Mesenchymal stem cell (in vitro differentiated cells and primary cell): ENCODE measurements at regions not wholly inside any gene's neighbourhood (a gene's known extent, or its start where the extent isn't known, plus 50 kb on each side); places are given as distances from the start of the nearest gene placed in this dataset.

ENCODE experiments used
- DNase-seq: peaks from one replicate; pipeline ENCODE4 v3.0.0-alpha.2; 2013
- H2AFZ ChIP-seq: one replicate; pipeline ENCODE4 v1.6.1; 2013; ENCODE audit warnings: low read depth, mild to moderate bottlenecking, control low read depth, inconsistent platforms, low read length, moderate library complexity
- H2AK5ac ChIP-seq: 2 replicates; pipeline ENCODE4 v1.6.1; 2013; ENCODE audit warnings: low read length, moderate library complexity, mild to moderate bottlenecking, inconsistent platforms; ENCODE audit not compliant: severe bottlenecking
- H2BK120ac ChIP-seq: one replicate; pipeline ENCODE4 v1.6.1; 2013; ENCODE audit warnings: low read depth, mild to moderate bottlenecking, inconsistent platforms, low read length, moderate library complexity
- H2BK12ac ChIP-seq, 2 experiments: one replicate each; pipeline ENCODE4 v1.6.1; 2013; ENCODE audit warnings: inconsistent platforms in 2 of 2, low read length in 2 of 2, mild to moderate bottlenecking in 2 of 2, moderate library complexity in 2 of 2, control low read depth in 1 of 2
- H2BK15ac ChIP-seq: one replicate; pipeline ENCODE4 v1.6.1; 2013; ENCODE audit warnings: mild to moderate bottlenecking, low read depth, inconsistent platforms; ENCODE audit not compliant: poor library complexity, severe bottlenecking
- H2BK5ac ChIP-seq: 2 replicates; pipeline ENCODE4 v1.6.1; 2013; ENCODE audit warnings: low read depth, mild to moderate bottlenecking, low read length, control low read depth, inconsistent platforms; ENCODE audit not compliant: poor library complexity, severe bottlenecking
- H3K14ac ChIP-seq, 2 experiments: one replicate each; pipeline ENCODE4 v1.6.1; 2013; ENCODE audit warnings: inconsistent platforms in 2 of 2, low read length in 2 of 2, control low read depth in 1 of 2, mild to moderate bottlenecking in 1 of 2, moderate library complexity in 1 of 2
- H3K18ac ChIP-seq, 2 experiments: one replicate each; pipeline ENCODE4 v1.6.1; 2013; ENCODE audit warnings: inconsistent platforms in 2 of 2, low read length in 2 of 2, control low read depth in 1 of 2, low read depth in 1 of 2, mild to moderate bottlenecking in 1 of 2
- H3K23ac ChIP-seq, 2 experiments: one replicate each; pipeline ENCODE4 v1.6.1; 2013; ENCODE audit warnings: inconsistent platforms in 2 of 2, low read length in 2 of 2, mild to moderate bottlenecking in 2 of 2, moderate library complexity in 2 of 2, control low read depth in 1 of 2
- H3K27ac ChIP-seq: 2 replicates; pipeline ENCODE4 v1.5.1; 2013; ENCODE audit warnings: mild to moderate bottlenecking, moderate library complexity, low read length, control low read depth, inconsistent platforms; ENCODE audit not compliant: poor library complexity, severe bottlenecking
- H3K27me3 ChIP-seq, 2 experiments: 2 replicates each; pipeline versions ENCODE4 v1.6.1 to v1.7.0; 2013; ENCODE audit warnings: low read length in 2 of 2, mild to moderate bottlenecking in 2 of 2, moderate library complexity in 2 of 2, control low read depth in 1 of 2, inconsistent platforms in 1 of 2; ENCODE audit not compliant: control insufficient read depth in 1 of 2, insufficient read depth in 1 of 2
- H3K36me3 ChIP-seq, 2 experiments: 2 replicates each; pipeline versions ENCODE4 v1.6.1 to v1.7.0; 2013; ENCODE audit warnings: low read length in 2 of 2, control low read depth in 1 of 2, inconsistent platforms in 1 of 2, low read depth in 1 of 2, mild to moderate bottlenecking in 1 of 2; ENCODE audit not compliant: insufficient read depth in 2 of 2, control insufficient read depth in 1 of 2
- H3K4ac ChIP-seq, 2 experiments: one replicate each; pipeline ENCODE4 v1.6.1; 2013; ENCODE audit warnings: inconsistent platforms in 2 of 2, low read length in 2 of 2, mild to moderate bottlenecking in 2 of 2, moderate library complexity in 2 of 2, control low read depth in 1 of 2, low read depth in 1 of 2
- H3K4me1 ChIP-seq: 2 replicates; pipeline ENCODE4 v1.6.1; 2013; ENCODE audit warnings: low read depth, low read length, control low read depth; ENCODE audit not compliant: control insufficient read depth, insufficient read depth
- H3K4me2 ChIP-seq: 2 replicates; pipeline ENCODE4 v1.6.1; 2013; ENCODE audit warnings: low read length, mild to moderate bottlenecking, inconsistent platforms; ENCODE audit not compliant: poor library complexity, severe bottlenecking
- H3K4me3 ChIP-seq, 2 experiments: 2 replicates each; pipeline versions ENCODE4 v1.5.1 to v1.7.0; 2013; ENCODE audit warnings: low read length in 2 of 2, mild to moderate bottlenecking in 2 of 2, control low read depth in 1 of 2, low read depth in 1 of 2; ENCODE audit not compliant: insufficient read depth in 1 of 2
- H3K79me1 ChIP-seq: replicated peaks from 2 replicates; pipeline ENCODE4 v1.6.1; 2013; ENCODE audit warnings: mild to moderate bottlenecking, control low read depth, low read length, inconsistent platforms; ENCODE audit not compliant: poor library complexity, severe bottlenecking
- H3K9ac ChIP-seq: 2 replicates; pipeline ENCODE4 v1.7.0; 2013; ENCODE audit warnings: mild to moderate bottlenecking, low read length, moderate library complexity
- H3K9me3 ChIP-seq: 2 replicates; pipeline ENCODE4 v1.7.0; 2013; ENCODE audit warnings: mild to moderate bottlenecking, low read length; ENCODE audit not compliant: control insufficient read depth
- H4K8ac ChIP-seq: one replicate; pipeline ENCODE4 v1.6.1; 2013; ENCODE audit warnings: inconsistent platforms, mild to moderate bottlenecking, low read length, moderate library complexity
- H4K91ac ChIP-seq: one replicate; pipeline ENCODE4 v1.6.1; 2013; ENCODE audit warnings: mild to moderate bottlenecking, low read length, inconsistent platforms
- WGBS: methylation state at CpG from one replicate; pipeline ENCODE4 v1.1.7; 2013; ENCODE audit warnings: mixed read lengths; 5-methylcytosine and 5-hydroxymethylcytosine counted together

DNA sequence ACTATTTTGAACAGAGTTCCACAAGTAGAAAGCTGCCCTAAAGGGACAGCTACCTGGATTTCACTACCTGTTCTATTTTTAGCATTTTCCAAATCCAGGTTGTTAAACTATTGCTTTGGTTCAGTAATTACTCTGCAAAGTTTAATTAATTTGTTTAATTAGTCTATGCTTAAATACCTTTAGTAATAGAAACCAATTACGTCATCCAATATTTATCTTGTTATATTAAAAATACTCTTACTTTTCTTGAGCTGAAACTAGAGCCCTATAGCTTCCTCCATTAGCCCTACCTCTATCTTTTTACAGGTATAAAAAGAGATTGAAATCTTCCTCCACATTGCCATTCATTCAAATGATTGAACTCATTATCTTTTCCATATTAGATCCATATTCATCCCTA, 514.6 kb downstream of the DSC3 start:
- H4K91ac ChIP-seq: no peak overlapping the region
- no peak for DNase-seq
- H3K18ac ChIP-seq: no peak overlapping the region
- no peak overlapping the region for H3K4ac ChIP-seq
- H2AK5ac ChIP-seq: no peak overlapping the region
- no peak overlapping the region for H3K14ac ChIP-seq
- no peaks in the 10 kb centered on the region for H3K27me3 ChIP-seq
- H3K4me1 ChIP-seq: no peaks in the 10 kb centered on the region
- H3K4me2 ChIP-seq: no peak overlapping the region
- no peak overlapping the region for H2BK120ac ChIP-seq
- no peaks in the 10 kb centered on the region for H3K79me1 ChIP-seq
- 94% methylated on average over 1 of the region's 1 CpG for WGBS
- no peak overlapping the region for H2AFZ ChIP-seq
- H3K23ac ChIP-seq: no peak overlapping the region
- H2BK5ac ChIP-seq: no peak overlapping the region
- no peak overlapping the region for H2BK12ac ChIP-seq
- no peak overlapping the region for H3K4me3 ChIP-seq
- H3K27ac ChIP-seq: no peak overlapping the region
- peaks cover 10% of the 10 kb centered on the region for H3K9me3 ChIP-seq
- no peaks in the 10 kb centered on the region for H3K36me3 ChIP-seq
- H3K9ac ChIP-seq: no peak overlapping the region
- H2BK15ac ChIP-seq: no peak overlapping the region
- no peak overlapping the region for H4K8ac ChIP-seq

DNA sequence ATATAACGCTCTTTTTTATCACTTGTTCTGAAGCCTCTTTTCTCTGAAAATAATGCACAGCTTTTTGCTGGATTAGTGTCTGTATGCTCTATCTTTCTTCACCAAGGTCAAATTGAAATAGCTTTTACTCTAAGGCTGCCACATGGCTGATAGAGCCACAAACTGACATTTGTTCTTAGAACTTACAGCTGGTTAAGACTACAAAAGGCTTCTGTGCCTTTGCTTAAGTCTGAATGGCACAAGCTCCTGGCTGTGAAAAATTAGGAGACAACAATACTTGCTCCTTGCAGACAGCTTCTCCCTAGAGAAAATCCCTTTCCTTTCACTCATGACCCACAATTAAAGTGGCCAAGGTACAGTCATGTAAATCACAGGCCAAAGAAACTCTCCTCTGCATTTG, 515.3 kb downstream of the DSC3 start:
- 100% methylated on average over 1 of the region's 1 CpG for WGBS

GRCh38 chr18:30522288-30522929, 520.1 kb downstream of the DSC3 start:
- Histone ChIP-seq H3K4me2 (no peak overlapping the region), H4K8ac (no peak overlapping the region), H3K4me1 (no peaks in the 10 kb centered on the region), H2BK12ac (no peak overlapping the region), H3K4ac (no peak overlapping the region), H3K23ac (no peak overlapping the region), H3K9me3 (peaks cover 10% of the 10 kb centered on the region), H3K79me1 (no peaks in the 10 kb centered on the region), H3K14ac (no peak overlapping the region), H2AFZ (no peak overlapping the region), H2BK120ac (no peak overlapping the region), H3K18ac (no peak overlapping the region), H3K27me3 (no peaks in the 10 kb centered on the region), H2BK15ac (no peak overlapping the region), H2AK5ac (no peak overlapping the region), H2BK5ac (no peak overlapping the region), H3K9ac (no peak overlapping the region), H4K91ac (no peak overlapping the region), H3K4me3 (no peak overlapping the region), H3K36me3 (no peaks in the 10 kb centered on the region), H3K27ac (no peak overlapping the region)
- DNase-seq: no peak
- 96% methylated on average over 3 of the region's 4 CpGs for WGBS

More for the DNA sequence above, 515.3 kb downstream of the DSC3 start:
- no peak overlapping the region for H3K9ac ChIP-seq
- H3K14ac ChIP-seq: no peak overlapping the region
- no peak overlapping the region for H2AK5ac ChIP-seq
- H2BK120ac ChIP-seq: no peak overlapping the region
- H3K18ac ChIP-seq: no peak overlapping the region
- H3K4ac ChIP-seq: no peak overlapping the region
- no peak overlapping the region for H4K91ac ChIP-seq
- no peaks in the 10 kb centered on the region for H3K79me1 ChIP-seq
- H3K27me3 ChIP-seq: no peaks in the 10 kb centered on the region
- H2BK12ac ChIP-seq: no peak overlapping the region
- no peak overlapping the region for H3K23ac ChIP-seq
- no peak overlapping the region for H3K4me3 ChIP-seq
- no peak overlapping the region for H2BK15ac ChIP-seq
- H3K4me2 ChIP-seq: no peak overlapping the region
- no peaks in the 10 kb centered on the region for H3K36me3 ChIP-seq
- no peak overlapping the region for H2AFZ ChIP-seq
- DNase-seq: no peak
- no peak overlapping the region for H3K27ac ChIP-seq
- peaks cover 10% of the 10 kb centered on the region for H3K9me3 ChIP-seq
- no peaks in the 10 kb centered on the region for H3K4me1 ChIP-seq
- H4K8ac ChIP-seq: no peak overlapping the region
- no peak overlapping the region for H2BK5ac ChIP-seq

DNA sequence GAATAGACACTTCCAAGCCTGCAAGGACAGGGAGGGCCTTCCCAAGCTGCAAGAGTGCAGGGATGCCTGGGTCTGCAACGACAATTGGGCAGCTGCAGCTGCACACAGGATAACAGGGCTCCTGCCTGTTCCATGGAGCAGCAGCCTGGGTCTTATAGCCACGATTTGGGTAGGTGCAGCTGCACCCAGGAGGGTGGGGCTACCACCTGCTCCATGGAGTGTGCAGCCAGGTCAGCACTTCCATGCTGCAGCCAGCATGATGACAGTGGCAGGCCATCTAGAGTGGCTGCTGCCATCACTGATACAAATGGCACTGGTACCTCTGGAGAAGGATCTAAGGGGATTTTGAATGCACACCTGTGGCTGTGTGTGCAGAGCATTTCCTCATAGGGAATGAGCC, 528.5 kb downstream of the DSC3 start:
- Histone ChIP-seq H2BK12ac (no peak overlapping the region), H2BK5ac (no peak overlapping the region), H3K4ac (no peak overlapping the region), H2BK120ac (no peak overlapping the region), H2AFZ (no peak overlapping the region), H3K9me3 (peaks cover 2% of the 10 kb centered on the region), H4K8ac (no peak overlapping the region), H3K36me3 (no peaks in the 10 kb centered on the region), H3K27me3 (no peaks in the 10 kb centered on the region), H2BK15ac (no peak overlapping the region), H3K14ac (peak overlapping the region in 1 of 2 experiments; percentile 95), H3K18ac (no peak overlapping the region), H3K9ac (no peak overlapping the region), H3K79me1 (no peaks in the 10 kb centered on the region), H4K91ac (no peak overlapping the region), H3K23ac (no peak overlapping the region), H3K4me3 (peak overlapping the region in 1 of 2 experiments; percentile 3), H2AK5ac (no peak overlapping the region), H3K4me1 (no peaks in the 10 kb centered on the region), H3K27ac (no peak overlapping the region), H3K4me2 (no peak overlapping the region)
- WGBS: 24% methylated on average over 2 of the region's 2 CpGs
- no peak for DNase-seq
